ENCODE measurements at regions not wholly inside any gene's neighbourhood (a gene's known extent, or its start where the extent isn't known, plus 50 kb on each side); places are given as distances from the start of the nearest gene placed in this dataset.

- TF ChIP-seq POLR2A (IDR thresholded peaks at IDR 0.05) (no peak), POLR2AphosphoS5 (IDR thresholded peaks at IDR 0.05) (no peak), CTCF (IDR thresholded peaks at IDR 0.05) (no peak)
These were observed 52.9 kb upstream of the PIK3CG start for GRCh38 chr7:106812027-106812643.
